ENCODE measurements at regions not wholly inside any gene's neighbourhood (a gene's known extent, or its start where the extent isn't known, plus 50 kb on each side); places are given as distances from the start of the nearest gene placed in this dataset.

DNA sequence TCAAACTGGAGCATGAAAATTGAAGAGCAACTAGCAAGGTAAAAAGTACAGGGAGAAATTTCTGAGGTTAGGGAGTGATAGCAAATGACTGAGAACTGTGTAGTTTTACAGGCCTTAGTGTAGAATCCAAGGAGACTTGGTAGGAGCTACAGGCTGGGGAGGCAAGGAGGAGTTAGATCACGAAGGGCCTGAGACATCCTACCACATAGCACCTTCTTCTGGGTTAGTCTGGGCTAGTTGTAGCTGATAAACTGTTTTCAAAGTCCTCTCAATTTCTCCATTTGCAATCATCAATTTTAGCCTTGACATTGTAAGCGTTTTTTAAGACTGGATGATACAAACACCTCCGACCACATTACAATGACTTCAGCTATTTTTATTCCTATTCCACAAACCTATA lies 209.7 kb downstream of the TMEM200A start:
- peaks cover 2% of the 10 kb centered on the region for H3K4me1 Mint-ChIP-seq (ENCODE audit: low read depth, unreplicated experiment)
- H3K4me3 Mint-ChIP-seq (ENCODE audit: unreplicated experiment), result no peak overlapping the region
- no peaks in the 10 kb centered on the region for H3K27me3 Mint-ChIP-seq (ENCODE audit: unreplicated experiment)
- no peaks in the 10 kb centered on the region for H3K9me3 Mint-ChIP-seq (ENCODE audit: unreplicated experiment)
- no peak for DNase-seq
- TF ChIP-seq, protein P1, sequence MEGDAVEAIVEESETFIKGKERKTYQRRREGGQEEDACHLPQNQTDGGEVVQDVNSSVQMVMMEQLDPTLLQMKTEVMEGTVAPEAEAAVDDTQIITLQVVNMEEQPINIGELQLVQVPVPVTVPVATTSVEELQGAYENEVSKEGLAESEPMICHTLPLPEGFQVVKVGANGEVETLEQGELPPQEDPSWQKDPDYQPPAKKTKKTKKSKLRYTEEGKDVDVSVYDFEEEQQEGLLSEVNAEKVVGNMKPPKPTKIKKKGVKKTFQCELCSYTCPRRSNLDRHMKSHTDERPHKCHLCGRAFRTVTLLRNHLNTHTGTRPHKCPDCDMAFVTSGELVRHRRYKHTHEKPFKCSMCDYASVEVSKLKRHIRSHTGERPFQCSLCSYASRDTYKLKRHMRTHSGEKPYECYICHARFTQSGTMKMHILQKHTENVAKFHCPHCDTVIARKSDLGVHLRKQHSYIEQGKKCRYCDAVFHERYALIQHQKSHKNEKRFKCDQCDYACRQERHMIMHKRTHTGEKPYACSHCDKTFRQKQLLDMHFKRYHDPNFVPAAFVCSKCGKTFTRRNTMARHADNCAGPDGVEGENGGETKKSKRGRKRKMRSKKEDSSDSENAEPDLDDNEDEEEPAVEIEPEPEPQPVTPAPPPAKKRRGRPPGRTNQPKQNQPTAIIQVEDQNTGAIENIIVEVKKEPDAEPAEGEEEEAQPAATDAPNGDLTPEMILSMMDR (IDR thresholded peaks at IDR 0.05; ENCODE audit: partially characterized antibody, unreplicated experiment), result no peak
- no peaks in the 10 kb centered on the region for H3K36me3 Mint-ChIP-seq (ENCODE audit: unreplicated experiment)
- H3K27ac Mint-ChIP-seq (ENCODE audit: unreplicated experiment), result no peak overlapping the region

DNA sequence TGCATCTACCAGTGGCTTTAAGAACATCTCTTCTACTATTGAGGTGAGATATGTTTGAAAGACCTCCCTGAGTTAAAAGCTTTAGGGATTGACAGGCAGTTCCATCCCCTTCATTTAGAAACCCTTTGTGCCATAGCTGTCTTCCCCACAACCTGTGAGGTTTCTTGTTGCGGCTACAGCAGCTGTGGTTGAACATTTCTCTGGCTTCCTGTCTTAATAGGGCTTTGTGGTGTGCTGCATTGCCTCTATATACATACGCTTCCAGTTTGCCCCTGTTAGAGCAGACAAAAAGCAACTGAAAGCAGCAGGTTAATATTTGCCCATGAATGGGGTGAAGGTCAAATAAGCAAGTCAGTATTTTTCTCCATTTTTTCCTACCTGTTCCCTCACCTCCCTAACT lies 210.2 kb downstream of the TMEM200A start:
- no peaks in the 10 kb centered on the region for H3K36me3 Mint-ChIP-seq (ENCODE audit: unreplicated experiment)
- no peak for DNase-seq
- no peak overlapping the region for H3K4me3 Mint-ChIP-seq (ENCODE audit: unreplicated experiment)
- no peaks in the 10 kb centered on the region for H3K27me3 Mint-ChIP-seq (ENCODE audit: unreplicated experiment)
- H3K9me3 Mint-ChIP-seq (ENCODE audit: unreplicated experiment), result no peaks in the 10 kb centered on the region
- TF ChIP-seq, protein P1 (IDR thresholded peaks at IDR 0.05; ENCODE audit: partially characterized antibody, unreplicated experiment), result no peak
- H3K4me1 Mint-ChIP-seq (ENCODE audit: low read depth, unreplicated experiment), result peaks cover 2% of the 10 kb centered on the region
- no peak overlapping the region for H3K27ac Mint-ChIP-seq (ENCODE audit: unreplicated experiment)

GRCh38 chr6:130577178-130577919 lies 211.5 kb downstream of the TMEM200A start:
- no peak overlapping the region for H3K27ac Mint-ChIP-seq (ENCODE audit: unreplicated experiment)
- peaks cover 2% of the 10 kb centered on the region for H3K4me1 Mint-ChIP-seq (ENCODE audit: low read depth, unreplicated experiment)
- H3K27me3 Mint-ChIP-seq (ENCODE audit: unreplicated experiment), result no peaks in the 10 kb centered on the region
- no peaks in the 10 kb centered on the region for H3K9me3 Mint-ChIP-seq (ENCODE audit: unreplicated experiment)
- no peak for DNase-seq
- H3K4me3 Mint-ChIP-seq (ENCODE audit: unreplicated experiment), result no peak overlapping the region
- TF ChIP-seq, protein P1 (IDR thresholded peaks at IDR 0.05; ENCODE audit: partially characterized antibody, unreplicated experiment), result no peak
- H3K36me3 Mint-ChIP-seq (ENCODE audit: unreplicated experiment), result no peaks in the 10 kb centered on the region

- H3K36me3 Mint-ChIP-seq (ENCODE audit: unreplicated experiment), result no peaks in the 10 kb centered on the region
- no peaks in the 10 kb centered on the region for H3K4me1 Mint-ChIP-seq (ENCODE audit: low read depth, unreplicated experiment)
- H3K9me3 Mint-ChIP-seq (ENCODE audit: unreplicated experiment), result no peaks in the 10 kb centered on the region
- H3K4me3 Mint-ChIP-seq (ENCODE audit: unreplicated experiment), result no peak overlapping the region
- DNase-seq, result no peak
- TF ChIP-seq, protein P1 (IDR thresholded peaks at IDR 0.05; ENCODE audit: partially characterized antibody, unreplicated experiment), result no peak
- no peak overlapping the region for H3K27ac Mint-ChIP-seq (ENCODE audit: unreplicated experiment)
- no peaks in the 10 kb centered on the region for H3K27me3 Mint-ChIP-seq (ENCODE audit: unreplicated experiment)
These were observed 212.9 kb downstream of the TMEM200A start for GRCh38 chr6:130578713-130579112.

DNA sequence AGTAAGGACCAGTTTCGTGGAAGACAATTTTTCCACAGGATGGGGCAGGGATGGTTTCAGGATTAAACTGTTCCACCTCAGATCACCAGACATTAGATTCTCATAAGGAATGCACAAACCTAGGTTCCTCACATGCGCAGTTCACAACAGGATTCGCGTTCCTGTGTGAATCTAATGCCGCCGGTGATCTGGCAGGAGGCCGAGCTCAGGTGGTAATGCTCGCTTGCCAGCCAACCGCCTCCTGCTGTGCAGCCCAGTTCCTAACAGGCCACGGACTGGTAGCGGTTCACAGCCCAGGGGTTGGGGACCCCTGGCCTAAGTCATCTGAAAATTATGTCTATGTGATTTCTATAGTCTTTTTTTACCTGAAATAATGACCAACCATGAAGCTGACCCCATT lies 217.5 kb downstream of the TMEM200A start:
- no peak for DNase-seq
- no peaks in the 10 kb centered on the region for H3K9me3 Mint-ChIP-seq (ENCODE audit: unreplicated experiment)
- H3K27ac Mint-ChIP-seq (ENCODE audit: unreplicated experiment), result no peak overlapping the region
- H3K27me3 Mint-ChIP-seq (ENCODE audit: unreplicated experiment), result no peaks in the 10 kb centered on the region
- no peak overlapping the region for H3K4me3 Mint-ChIP-seq (ENCODE audit: unreplicated experiment)
- no peaks in the 10 kb centered on the region for H3K4me1 Mint-ChIP-seq (ENCODE audit: low read depth, unreplicated experiment)
- H3K36me3 Mint-ChIP-seq (ENCODE audit: unreplicated experiment), result no peaks in the 10 kb centered on the region
- TF ChIP-seq, protein P1 (IDR thresholded peaks at IDR 0.05; ENCODE audit: partially characterized antibody, unreplicated experiment), result no peak

All from glutamatergic neuron (in vitro differentiated cells).